IMR-90 (cell line): ENCODE measurements at regions not wholly inside any gene's neighbourhood (a gene's known extent, or its start where the extent isn't known, plus 50 kb on each side); places are given as distances from the start of the nearest gene placed in this dataset.

ENCODE experiments used
- ATAC-seq: fragments of 200-7000 bp; cut with Tn5 transposase; 2 replicates; pipeline ENCODE4 v1.9.1; 2020; ENCODE audit warnings: low read depth, mild to moderate bottlenecking, moderate library complexity
- BruUV-seq: library from RNA; stranded (reverse); fragments of 400-500 nt; replicated peaks from 2 replicates; lab custom pipeline; 2021; lab: Mats Ljungman, UMichigan
- CTCF ChIA-PET: fragments of 300-600 bp; formaldehyde crosslinking; extraction: SDS; loops from one replicate; lab custom pipeline; 2021; ENCODE audit warnings: antibody characterized with exemption; lab: Yijun Ruan, JAX
- POLR2A ChIA-PET: fragments of 300-600 bp; sonication (Branson Sonifier 250); formaldehyde crosslinking; loops from one replicate; lab custom pipeline; 2022; ENCODE audit warnings: antibody characterized with exemption; ENCODE audit not compliant: unreplicated experiment; lab: Charles Lee
- DNase-seq: peaks from one replicate; pipeline ENCODE4 v3.0.0; 2013
- H2AFZ ChIP-seq: replicated peaks from 2 replicates; pipeline ENCODE3; 2013; ENCODE audit warnings: low read length, mild to moderate bottlenecking; ENCODE audit not compliant: poor library complexity
- H2AK5ac ChIP-seq: 2 replicates; pipeline ENCODE4 v1.6.1; 2013; ENCODE audit warnings: low read depth, low read length, inconsistent platforms
- H2AK9ac ChIP-seq: replicated peaks from 2 replicates; pipeline ENCODE3; 2013; ENCODE audit warnings: mild to moderate bottlenecking, low read depth, low read length, moderate library complexity; ENCODE audit not compliant: poor library complexity
- H2BK120ac ChIP-seq: 2 replicates; pipeline ENCODE4 v1.6.1; 2013; ENCODE audit warnings: low read depth, low read length, inconsistent platforms
- H2BK15ac ChIP-seq: 3 replicates; pipeline ENCODE4 v1.6.1; 2013; ENCODE audit warnings: low read depth, low read length, inconsistent platforms
- H2BK20ac ChIP-seq: 2 replicates; pipeline ENCODE4 v1.6.1; 2013; ENCODE audit warnings: low read depth, mild to moderate bottlenecking, inconsistent platforms, low read length, moderate library complexity
- H2BK5ac ChIP-seq: 2 replicates; pipeline ENCODE4 v1.6.1; 2013; ENCODE audit warnings: mild to moderate bottlenecking, low read depth, low read length, inconsistent platforms; ENCODE audit not compliant: poor library complexity, severe bottlenecking
- H3K14ac ChIP-seq: replicated peaks from 2 replicates; pipeline ENCODE4 v1.6.1; 2013; ENCODE audit warnings: low read depth, low read length, inconsistent platforms
- H3K18ac ChIP-seq: 2 replicates; pipeline ENCODE4 v1.6.1; 2013; ENCODE audit warnings: low read depth, low read length, control low read depth
- H3K23ac ChIP-seq: 2 replicates; pipeline ENCODE4 v1.6.1; 2013; ENCODE audit warnings: low read depth, low read length, inconsistent platforms
- H3K27ac ChIP-seq: 2 replicates; pipeline ENCODE4 v1.5.1; 2013; ENCODE audit warnings: mild to moderate bottlenecking, control low read depth, low read length; ENCODE audit not compliant: insufficient read depth
- H3K27me3 ChIP-seq: 2 replicates; pipeline ENCODE4 v1.6.1; 2013; ENCODE audit warnings: low read length; ENCODE audit not compliant: control insufficient read depth, insufficient read depth
- H3K36me3 ChIP-seq: 2 replicates; pipeline ENCODE4 v1.6.1; 2013; ENCODE audit warnings: low read length, mixed read lengths; ENCODE audit not compliant: control insufficient read depth, insufficient read depth
- H3K4ac ChIP-seq: 2 replicates; pipeline ENCODE4 v1.6.1; 2013; ENCODE audit warnings: low read depth, low read length, inconsistent platforms
- H3K4me1 ChIP-seq: 2 replicates; pipeline ENCODE4 v1.6.1; 2013; ENCODE audit warnings: low read length, mixed read lengths; ENCODE audit not compliant: control insufficient read depth, insufficient read depth
- H3K4me2 ChIP-seq: 2 replicates; pipeline ENCODE4 v1.6.1; 2013; ENCODE audit warnings: low read depth, mild to moderate bottlenecking, control low read depth, low read length, moderate library complexity
- H3K4me3 ChIP-seq: 2 replicates; pipeline ENCODE4 v1.5.1; 2013; ENCODE audit warnings: low read depth, mild to moderate bottlenecking, control low read depth, low read length, moderate library complexity; ENCODE audit not compliant: insufficient read depth
- H3K56ac ChIP-seq: 2 replicates; pipeline ENCODE4 v1.6.1; 2013; ENCODE audit warnings: low read length, inconsistent platforms; ENCODE audit not compliant: insufficient read depth; ENCODE audit errors: extremely low read depth
- H3K79me1 ChIP-seq, 2 experiments: 2 replicates each; pipeline ENCODE4 v1.6.1; 2013; ENCODE audit warnings: low read length in 2 of 2, inconsistent platforms in 1 of 2, low read depth in 1 of 2
- H3K9ac ChIP-seq: 2 replicates; pipeline ENCODE4 v1.6.1; 2013; ENCODE audit warnings: low read depth, low read length, control low read depth
- H3K9me1 ChIP-seq: 2 replicates; pipeline ENCODE4 v1.6.1; 2013; ENCODE audit warnings: low read length, inconsistent platforms; ENCODE audit not compliant: insufficient read depth
- H3K9me3 ChIP-seq: 2 replicates; pipeline ENCODE4 v1.6.1; 2013; ENCODE audit warnings: low read length; ENCODE audit not compliant: control insufficient read depth, insufficient read depth
- H4K20me1 ChIP-seq: 2 replicates; pipeline ENCODE4 v1.6.1; 2013; ENCODE audit warnings: low read length, inconsistent platforms; ENCODE audit not compliant: insufficient read depth
- H4K5ac ChIP-seq: 2 replicates; pipeline ENCODE4 v1.6.1; 2013; ENCODE audit warnings: mild to moderate bottlenecking, low read depth, low read length, control low read depth
- H4K8ac ChIP-seq, 2 experiments: 2 replicates each; pipeline ENCODE4 v1.6.1; 2013; ENCODE audit warnings: low read depth in 2 of 2, low read length in 2 of 2, control low read depth in 1 of 2, inconsistent platforms in 1 of 2
- H4K91ac ChIP-seq: 2 replicates; pipeline ENCODE4 v1.6.1; 2013; ENCODE audit warnings: low read depth, low read length, inconsistent platforms; ENCODE audit not compliant: insufficient read depth
- BHLHE40 ChIP-seq: fragments of 150-350 bp; IDR thresholded peaks from 2 replicates; pipeline ENCODE4 v1.6.1; 2016; ENCODE audit warnings: mild to moderate bottlenecking, low read depth, low read length
- CEBPB ChIP-seq: IDR thresholded peaks from 2 replicates; pipeline ENCODE4 v1.6.1; 2012; ENCODE audit warnings: low read depth, low read length, improper control_type of control experiment
- CHD1 ChIP-seq: IDR thresholded peaks from 2 replicates; pipeline ENCODE4 v1.6.1; 2012; ENCODE audit warnings: low read depth, low read length, improper control_type of control experiment
- ELK1 ChIP-seq: fragments of 150-350 bp; IDR thresholded peaks from 2 replicates; pipeline ENCODE4 v1.6.1; 2016; ENCODE audit warnings: low read depth, mild to moderate bottlenecking, low read length, moderate library complexity, borderline replicate concordance
- FOS ChIP-seq: fragments of 150-350 bp; IDR thresholded peaks from 2 replicates; pipeline ENCODE4 v1.6.1; 2016; ENCODE audit warnings: low read depth, low read length
- MAZ ChIP-seq: IDR thresholded peaks from 2 replicates; pipeline ENCODE4 v1.6.1; 2012; ENCODE audit warnings: low read depth, mild to moderate bottlenecking, low read length, improper control_type of control experiment, moderate library complexity, borderline replicate concordance
- MXI1 ChIP-seq: IDR thresholded peaks from 2 replicates; pipeline ENCODE4 v1.6.1; 2012; ENCODE audit warnings: low read depth, mild to moderate bottlenecking, low read length, moderate library complexity, borderline replicate concordance
- NFE2L2 ChIP-seq: fragments of 150-350 bp; IDR thresholded peaks from 2 replicates; pipeline ENCODE4 v1.6.1; 2016; ENCODE audit warnings: low read depth, mild to moderate bottlenecking, low read length
- POLR2A ChIP-seq: IDR thresholded peaks from 2 replicates; pipeline ENCODE4 v1.6.1; 2012; ENCODE audit warnings: mild to moderate bottlenecking, low read depth, low read length
- RAD21 ChIP-seq: IDR thresholded peaks from 2 replicates; pipeline ENCODE4 v1.6.1; 2012; ENCODE audit warnings: low read length, improper control_type of control experiment
- RCOR1 ChIP-seq: IDR thresholded peaks from 2 replicates; pipeline ENCODE4 v1.6.1; 2012; ENCODE audit warnings: mild to moderate bottlenecking, low read length, improper control_type of control experiment; ENCODE audit not compliant: insufficient replicate concordance
- RFX5 ChIP-seq: IDR thresholded peaks from 2 replicates; pipeline ENCODE4 v1.8.0; 2012; ENCODE audit warnings: low read depth, mild to moderate bottlenecking, low read length, moderate library complexity
- WGBS, 2 experiments: methylation state at CpG; one replicate each; pipeline versions ENCODE4 v1.1.5 to v1.1.7; 2013; ENCODE audit warnings: missing lambda C conversion rate in 2 of 2; ENCODE audit not compliant: insufficient read length in 1 of 2; ENCODE audit errors: extremely low coverage in 2 of 2; 5-methylcytosine and 5-hydroxymethylcytosine counted together
- dilution Hi-C: fragments of 300-500 bp; cut with HindIII; formaldehyde crosslinking; loops from one replicate; pipeline ENCODE4 v1.14.3; 2018; ENCODE audit warnings: low sequenced_read_pairs; ENCODE audit not compliant: unreplicated experiment
- in situ Hi-C: fragments of 300-500 bp; cut with MboI; formaldehyde crosslinking; loops from 3 replicates; pipeline ENCODE4 v1.14.3; 2019; ENCODE audit warnings: low sequenced_read_pairs, inconsistent platforms, mixed read lengths
- intact Hi-C: fragments of 100-400 bp; cut with micrococcal nuclease; formaldehyde crosslinking; loops from 2 replicates; pipeline ENCODE4 v1.10.0; 2022
- TF ChIP-seq, protein P1 (sequence below): fragments of 150-350 bp; IDR thresholded peaks from 2 replicates; pipeline ENCODE4 v1.6.1; 2017; ENCODE audit warnings: mild to moderate bottlenecking, antibody characterized with exemption, low read length, low read depth

DNA sequence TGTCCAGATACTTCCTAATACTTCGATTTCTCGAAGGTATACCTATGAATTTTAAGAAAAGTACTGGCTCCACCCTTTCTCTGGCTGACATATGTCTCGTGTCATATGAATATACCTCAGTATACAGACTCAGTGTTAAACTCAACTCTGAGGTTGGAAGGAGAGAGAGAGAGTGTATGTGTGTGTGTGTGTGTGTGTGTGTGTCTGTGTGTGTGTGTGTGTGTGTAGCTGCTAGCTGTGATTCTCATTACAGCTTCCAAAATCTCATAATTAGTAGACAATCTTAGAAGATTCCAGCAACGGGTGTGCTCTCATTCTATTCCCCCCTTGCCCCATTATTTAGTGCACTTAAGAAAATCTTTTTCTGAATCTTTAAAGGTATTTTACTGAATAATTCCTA, 380.3 kb upstream of the B3GALT2 start:
- no peak overlapping the region for H2BK20ac ChIP-seq
- H3K9me3 ChIP-seq = no peaks in the 10 kb centered on the region
- no peak for DNase-seq
- no peak overlapping the region for H3K18ac ChIP-seq
- peak overlapping the region; percentile 43; the same call in 1 of the 3 replicates for H2BK15ac ChIP-seq
- no peak overlapping the region for H4K8ac ChIP-seq
- no peak overlapping the region for H3K4ac ChIP-seq
- ATAC-seq = no peak
- H3K23ac ChIP-seq = no peak overlapping the region
- H3K27me3 ChIP-seq = no peaks in the 10 kb centered on the region
- TF ChIP-seq POLR2A (no peak), CHD1 (no peak), CEBPB (no peak), MAZ (no peak), RAD21 (no peak), FOS (no peak), BHLHE40 (no peak), RCOR1 (no peak), RFX5 (no peak), NFE2L2 (no peak), MXI1 (no peak), ELK1 (no peak)
- TF ChIP-seq, protein P1, sequence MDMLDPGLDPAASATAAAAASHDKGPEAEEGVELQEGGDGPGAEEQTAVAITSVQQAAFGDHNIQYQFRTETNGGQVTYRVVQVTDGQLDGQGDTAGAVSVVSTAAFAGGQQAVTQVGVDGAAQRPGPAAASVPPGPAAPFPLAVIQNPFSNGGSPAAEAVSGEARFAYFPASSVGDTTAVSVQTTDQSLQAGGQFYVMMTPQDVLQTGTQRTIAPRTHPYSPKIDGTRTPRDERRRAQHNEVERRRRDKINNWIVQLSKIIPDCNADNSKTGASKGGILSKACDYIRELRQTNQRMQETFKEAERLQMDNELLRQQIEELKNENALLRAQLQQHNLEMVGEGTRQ = no peak
- no peak overlapping the region for H2AK9ac ChIP-seq
- H3K27ac ChIP-seq = no peak overlapping the region
- WGBS, 2 experiments = no CpG with 5 or more reads among the region's 4 CpGs
- no peak overlapping the region for H3K56ac ChIP-seq
- no peak overlapping the region for H4K91ac ChIP-seq
- dilution Hi-C loops (no loop called here), in situ Hi-C loops (loop anchor here (25.0 kb wide), 1 partner anchor 379 kb away; the partner anchor contains the start of gene B3GALT2), intact Hi-C loops (loop anchor here (10.0 kb wide), 1 partner anchor 382 kb away; the partner anchor contains the start of gene B3GALT2)
- no peak overlapping the region for H2BK120ac ChIP-seq
- H3K36me3 ChIP-seq = no peaks in the 10 kb centered on the region
- ChIA-PET POLR2A (no interaction called here), CTCF (no interaction called here)
- no peak overlapping the region for H2AFZ ChIP-seq
- no TSS peak for BruUV-seq
- H3K79me1 ChIP-seq = no peaks in the 10 kb centered on the region
- no peaks in the 10 kb centered on the region for H3K9me1 ChIP-seq
- no peak overlapping the region; the same call in 1 of the 2 replicates for H3K14ac ChIP-seq
- H3K4me3 ChIP-seq = no peak overlapping the region
- no peak overlapping the region for H4K5ac ChIP-seq
- no peak overlapping the region for H3K9ac ChIP-seq
- H2BK5ac ChIP-seq = no peak overlapping the region
- H2AK5ac ChIP-seq = no peak overlapping the region
- H3K4me2 ChIP-seq = no peak overlapping the region
- no peaks in the 10 kb centered on the region; the same call in 1 of the 2 replicates for H3K4me1 ChIP-seq
- H4K20me1 ChIP-seq = no peaks in the 10 kb centered on the region
